Ascending aorta (tissue), 2 donors: ENCODE measurements at regions not wholly inside any gene's neighbourhood (a gene's known extent, or its start where the extent isn't known, plus 50 kb on each side); places are given as distances from the start of the nearest gene placed in this dataset.

Experiments
- DNase-seq, 2 donors: peaks; one replicate each; pipeline ENCODE4 v3.0.0-alpha.2; 2019; ENCODE audit warnings: low spot score in 2 of 2
- H3K27ac ChIP-seq, 2 donors: fragments of 200-600 bp; sonication (generic); one replicate each; pipeline ENCODE4 v1.5.1; 2016 to 2017; ENCODE audit warnings: mild to moderate bottlenecking in 1 of 2
- H3K27me3 ChIP-seq: fragments of 200-600 bp; sonication (generic); one replicate; pipeline ENCODE4 v1.5.1; 2017
- H3K36me3 ChIP-seq, 2 donors: fragments of 200-600 bp; sonication (generic); one replicate each; pipeline ENCODE4 v1.5.1; 2016
- H3K4me1 ChIP-seq, 2 donors: fragments of 200-600 bp; sonication (generic); one replicate each; pipeline ENCODE4 v1.5.1; 2016 to 2017; ENCODE audit warnings: mild to moderate bottlenecking in 1 of 2
- H3K4me3 ChIP-seq, 2 donors: fragments of 200-600 bp; sonication (generic); one replicate each; pipeline ENCODE4 v1.5.1; 2016 to 2017; ENCODE audit warnings: mild to moderate bottlenecking in 1 of 2
- H3K9me3 ChIP-seq, 2 donors: fragments of 200-600 bp; sonication (generic); one replicate each; pipeline ENCODE4 v1.5.1; 2016
- intact Hi-C: fragments of 100-400 bp; cut with DNase I; formaldehyde crosslinking; loops from one replicate; pipeline ENCODE4 v1.15.1; 2023
- TF ChIP-seq, protein P1 (sequence below), 3 experiments: fragments of 200-600 bp in 2 of 3; fragments of 450-650 bp in 1 of 3; sonication (generic) in 2 of 3; IDR thresholded peaks; one replicate each; pipeline ENCODE4 v1.5.1; 2016 to 2019; ENCODE audit warnings: antibody characterized with exemption in 3 of 3, mild to moderate bottlenecking in 1 of 3, moderate library complexity in 1 of 3

DNA sequence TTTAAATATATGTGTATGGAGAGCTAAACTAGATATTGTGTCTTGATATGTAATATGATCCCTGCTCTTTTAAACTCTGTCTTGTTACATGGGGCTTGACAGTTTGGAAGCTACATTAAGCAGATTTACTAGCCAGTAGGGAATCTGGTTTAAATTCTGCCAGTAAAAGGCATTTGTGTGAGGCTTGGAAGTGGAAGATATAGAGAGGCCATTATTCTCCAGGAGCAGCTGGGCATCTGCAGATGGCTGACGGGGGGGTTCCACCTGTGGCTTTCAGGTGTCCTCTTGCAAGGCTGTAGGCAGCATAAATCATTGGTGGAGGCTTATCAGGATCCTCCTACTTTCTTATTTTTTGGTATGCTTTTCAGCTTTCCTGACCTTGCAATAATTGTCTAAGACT is 179.1 kb upstream of the FBXL7 start:
- Histone ChIP-seq H3K4me3 (no peak overlapping the region), H3K4me1 (peaks cover 0 to 5% of the 10 kb centered on the region in 2 donors), H3K27ac (no peak overlapping the region), H3K36me3 (no peaks in the 10 kb centered on the region), H3K9me3 (no peaks in the 10 kb centered on the region), H3K27me3 (no peaks in the 10 kb centered on the region)
- TF ChIP-seq, protein P1, sequence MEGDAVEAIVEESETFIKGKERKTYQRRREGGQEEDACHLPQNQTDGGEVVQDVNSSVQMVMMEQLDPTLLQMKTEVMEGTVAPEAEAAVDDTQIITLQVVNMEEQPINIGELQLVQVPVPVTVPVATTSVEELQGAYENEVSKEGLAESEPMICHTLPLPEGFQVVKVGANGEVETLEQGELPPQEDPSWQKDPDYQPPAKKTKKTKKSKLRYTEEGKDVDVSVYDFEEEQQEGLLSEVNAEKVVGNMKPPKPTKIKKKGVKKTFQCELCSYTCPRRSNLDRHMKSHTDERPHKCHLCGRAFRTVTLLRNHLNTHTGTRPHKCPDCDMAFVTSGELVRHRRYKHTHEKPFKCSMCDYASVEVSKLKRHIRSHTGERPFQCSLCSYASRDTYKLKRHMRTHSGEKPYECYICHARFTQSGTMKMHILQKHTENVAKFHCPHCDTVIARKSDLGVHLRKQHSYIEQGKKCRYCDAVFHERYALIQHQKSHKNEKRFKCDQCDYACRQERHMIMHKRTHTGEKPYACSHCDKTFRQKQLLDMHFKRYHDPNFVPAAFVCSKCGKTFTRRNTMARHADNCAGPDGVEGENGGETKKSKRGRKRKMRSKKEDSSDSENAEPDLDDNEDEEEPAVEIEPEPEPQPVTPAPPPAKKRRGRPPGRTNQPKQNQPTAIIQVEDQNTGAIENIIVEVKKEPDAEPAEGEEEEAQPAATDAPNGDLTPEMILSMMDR (IDR thresholded peaks at IDR 0.05), result no peak
- DNase-seq, result no peak
- intact Hi-C loops, result no loop called here

DNA sequence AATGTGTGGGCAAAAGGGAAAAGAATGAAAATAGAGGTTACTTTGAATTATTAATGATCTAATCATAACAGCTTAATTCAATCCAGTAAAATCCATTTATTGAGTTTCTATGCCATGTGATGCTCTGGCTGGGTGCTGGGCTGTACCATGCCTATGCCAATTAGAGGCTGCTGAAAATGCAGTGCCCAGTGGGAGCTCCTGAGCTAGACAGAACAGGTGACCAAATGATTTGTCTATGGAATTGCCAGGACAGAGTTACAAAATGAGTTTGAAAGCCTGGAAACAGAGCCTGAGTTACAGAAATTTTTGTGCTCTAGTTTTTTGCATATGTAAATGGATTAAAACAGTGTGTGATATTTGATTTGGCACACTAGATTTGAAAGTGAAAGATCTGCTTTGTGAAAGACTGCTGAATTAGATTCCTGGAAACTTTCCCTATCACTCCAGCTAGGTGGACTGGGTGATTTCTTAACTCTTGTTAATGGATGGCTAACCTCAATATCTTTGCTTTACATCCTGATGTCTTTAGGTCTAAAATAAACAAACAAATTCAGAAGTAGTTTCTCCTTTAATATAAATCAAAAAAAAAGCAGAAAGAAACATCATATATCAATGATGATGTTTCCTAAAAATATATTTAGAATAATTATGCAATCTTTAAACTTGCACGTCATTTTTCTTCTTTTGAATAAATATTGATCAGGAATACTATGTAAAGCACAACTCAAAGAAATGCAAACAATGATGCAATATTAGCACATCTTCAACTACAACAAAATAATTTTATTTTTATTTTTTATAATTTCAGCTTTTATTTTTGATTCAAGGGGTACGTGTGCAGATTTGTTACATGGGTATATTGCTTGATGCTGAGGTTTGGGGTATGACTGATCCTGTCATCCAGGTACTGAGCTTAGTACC is 194.8 kb upstream of the FBXL7 start:
- Histone ChIP-seq H3K4me3 (no peak overlapping the region), H3K4me1 (no peaks in the 10 kb centered on the region), H3K36me3 (no peaks in the 10 kb centered on the region), H3K9me3 (no peaks in the 10 kb centered on the region), H3K27ac (no peak overlapping the region), H3K27me3 (no peaks in the 10 kb centered on the region)
- intact Hi-C loops, result no loop called here
- no peak for DNase-seq
- TF ChIP-seq, protein P1 (IDR thresholded peaks at IDR 0.05), result no peak

DNA sequence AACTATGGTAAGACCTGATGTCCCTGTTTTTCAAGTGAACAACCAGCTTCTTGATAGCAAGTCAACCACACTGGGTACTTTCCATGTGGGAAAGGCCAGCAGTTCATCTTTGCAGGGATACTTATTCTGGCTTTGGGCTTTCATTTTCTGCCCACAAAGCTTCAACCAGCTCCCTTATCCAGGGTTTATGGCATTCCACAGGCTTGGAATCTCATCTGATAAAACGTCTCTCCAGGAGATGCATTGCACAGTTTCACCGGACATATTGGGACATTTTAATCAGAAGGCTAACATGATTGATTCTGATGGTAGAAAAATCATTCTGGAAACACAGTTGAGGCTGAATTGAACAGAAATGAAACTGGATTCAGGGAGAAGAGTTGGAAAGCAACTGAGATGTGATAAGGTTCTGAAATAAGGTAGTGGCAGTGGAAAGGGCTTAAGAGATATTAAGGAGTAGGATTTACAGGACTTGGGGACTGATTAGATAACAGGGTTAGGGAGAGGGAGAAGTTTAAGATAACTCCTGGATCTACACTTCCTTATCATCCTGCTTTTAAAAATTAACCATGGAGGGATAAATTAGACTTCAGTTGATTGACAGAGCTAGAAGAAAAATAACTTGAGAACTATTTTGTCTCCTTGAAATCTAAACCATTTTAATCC is 195.8 kb upstream of the FBXL7 start:
- H3K36me3 ChIP-seq, result no peaks in the 10 kb centered on the region
- TF ChIP-seq, protein P1 (IDR thresholded peaks at IDR 0.05), result no peak
- DNase-seq, result no peak
- H3K27ac ChIP-seq, result no peak overlapping the region
- no peaks in the 10 kb centered on the region for H3K4me1 ChIP-seq
- H3K4me3 ChIP-seq, result no peak overlapping the region
- intact Hi-C loops, result no loop called here
- H3K9me3 ChIP-seq, result no peaks in the 10 kb centered on the region
- H3K27me3 ChIP-seq, result no peaks in the 10 kb centered on the region

DNA sequence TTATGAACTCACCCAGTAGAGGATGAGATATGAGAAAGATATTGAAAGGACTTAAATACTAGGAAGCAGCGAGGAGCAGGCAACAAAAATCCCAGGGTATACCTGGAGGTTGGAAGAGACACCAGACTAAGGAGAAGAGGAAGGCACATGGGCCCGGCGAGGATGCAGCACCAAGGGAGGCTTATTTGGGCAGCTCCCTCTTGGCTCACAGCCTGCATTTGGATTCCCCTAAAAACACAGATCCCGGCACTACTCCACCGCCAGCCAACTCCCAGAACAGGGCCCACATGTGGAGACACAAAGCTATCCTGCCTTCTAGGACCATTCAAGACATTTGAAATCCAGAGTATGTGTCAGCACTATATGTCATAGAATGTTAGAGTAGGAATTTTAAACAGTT is 199.8 kb upstream of the FBXL7 start:
- no peaks in the 10 kb centered on the region for H3K36me3 ChIP-seq
- no peak for DNase-seq
- TF ChIP-seq, protein P1 (IDR thresholded peaks at IDR 0.05), result no peak
- no peak overlapping the region for H3K4me3 ChIP-seq
- no peaks in the 10 kb centered on the region for H3K9me3 ChIP-seq
- no peak overlapping the region for H3K27ac ChIP-seq
- intact Hi-C loops, result no loop called here
- no peaks in the 10 kb centered on the region for H3K4me1 ChIP-seq
- no peaks in the 10 kb centered on the region for H3K27me3 ChIP-seq

DNA sequence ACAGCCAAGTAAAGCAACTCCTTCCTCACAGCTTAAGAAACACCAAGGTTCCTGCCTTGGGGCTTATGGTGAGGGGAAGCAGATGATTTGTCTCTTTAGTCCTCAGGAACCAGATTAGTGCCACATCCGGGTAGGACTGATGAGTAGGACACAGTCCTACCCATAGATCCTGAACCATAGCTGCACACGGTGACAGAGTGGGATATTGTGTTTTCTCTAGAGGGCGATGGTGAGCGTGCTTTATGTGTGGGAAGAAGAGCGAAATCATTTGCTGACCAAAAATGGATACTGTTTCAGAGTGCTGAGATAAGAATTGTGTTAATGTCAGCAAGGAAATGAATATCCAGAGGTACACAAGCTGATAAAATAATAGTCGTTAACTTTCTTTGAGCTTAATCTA is 209.0 kb upstream of the FBXL7 start:
- Histone ChIP-seq H3K4me1 (no peaks in the 10 kb centered on the region), H3K36me3 (no peaks in the 10 kb centered on the region), H3K4me3 (no peak overlapping the region), H3K9me3 (no peaks in the 10 kb centered on the region), H3K27me3 (no peaks in the 10 kb centered on the region), H3K27ac (no peak overlapping the region)
- intact Hi-C loops, result no loop called here
- TF ChIP-seq, protein P1 (IDR thresholded peaks at IDR 0.05), result no peak
- no peak for DNase-seq
